Fibroblast of the aortic adventitia (primary cell): ENCODE measurements at regions not wholly inside any gene's neighbourhood (a gene's known extent, or its start where the extent isn't known, plus 50 kb on each side); places are given as distances from the start of the nearest gene placed in this dataset.

Experiments used
- DNase-seq: peaks from one replicate; pipeline ENCODE4 v3.0.0-alpha.2; 2010; ENCODE audit warnings: low read depth
- H3K4me3 ChIP-seq: 2 replicates; pipeline ENCODE4 v1.5.1; 2011; ENCODE audit warnings: low read depth, mild to moderate bottlenecking, control low read depth, low read length, moderate library complexity
- CTCF ChIP-seq: IDR thresholded peaks from 2 replicates; pipeline ENCODE4 v1.5.1; 2011; ENCODE audit warnings: mild to moderate bottlenecking, low read length, control low read depth, inconsistent platforms; ENCODE audit not compliant: insufficient read depth

- no peak for DNase-seq
- TF ChIP-seq CTCF: no peak
- no peak overlapping the region for H3K4me3 ChIP-seq
These were observed 343.9 kb downstream of the DYSF start for GRCh38 chr2:71797035-71797810.

GRCh38 chr2:71796174-71796593 is 342.8 kb downstream of the DYSF start:
- TF ChIP-seq CTCF: no peak
- no peak for DNase-seq
- H3K4me3 ChIP-seq: no peak overlapping the region

GRCh38 chr2:71795486-71795885 is 342.1 kb downstream of the DYSF start:
- DNase-seq: no peak
- no peak for TF ChIP-seq CTCF

GRCh38 chr2:71794611-71795010 is 341.2 kb downstream of the DYSF start:
- no peak for TF ChIP-seq CTCF
- H3K4me3 ChIP-seq: no peak overlapping the region
- DNase-seq: no peak

More at GRCh38 chr2:71795486-71795885, 342.1 kb downstream of the DYSF start:
- no peak overlapping the region for H3K4me3 ChIP-seq

- no peak for TF ChIP-seq CTCF
- no peak overlapping the region for H3K4me3 ChIP-seq
- no peak for DNase-seq
These were observed 340.6 kb downstream of the DYSF start for GRCh38 chr2:71793926-71794325.

GRCh38 chr2:71792926-71793761 is 339.8 kb downstream of the DYSF start:
- H3K4me3 ChIP-seq: no peak overlapping the region
- DNase-seq: no peak
- TF ChIP-seq CTCF: no peak
